HCT116 (cell line): ENCODE measurements at regions not wholly inside any gene's neighbourhood (a gene's known extent, or its start where the extent isn't known, plus 50 kb on each side); places are given as distances from the start of the nearest gene placed in this dataset.

Source experiments
- ATAC-seq: fragments of 200-7000 bp; cut with Tn5 transposase; 2 replicates; pipeline ENCODE4 v1.9.1; 2020; ENCODE audit warnings: mild to moderate bottlenecking, moderate library complexity
- BruUV-seq: library from RNA; stranded (reverse); fragments of 400-500 nt; replicated peaks from 2 replicates; lab custom pipeline; 2021; lab: Mats Ljungman, UMichigan
- CTCF ChIA-PET: fragments of 300-600 bp; sonication (Branson Sonifier 250); formaldehyde crosslinking; loops from one replicate; lab custom pipeline; 2021; ENCODE audit warnings: antibody characterized with exemption; lab: Charles Lee
- POLR2A ChIA-PET: fragments of 300-600, 350-600 bp; sonication (Branson Sonifier 250); formaldehyde crosslinking; loops from one replicate; lab custom pipeline; 2021; ENCODE audit warnings: antibody characterized with exemption; lab: Charles Lee
- RAD21 ChIA-PET, 2 experiments: fragments of 300-600 bp; sonication (Branson Sonifier 250); formaldehyde crosslinking; loops; one replicate each; lab custom pipeline; 2023; ENCODE audit warnings: low total read pairs in 2 of 2; ENCODE audit not compliant: uncharacterized antibody in 2 of 2, unreplicated experiment in 2 of 2, low non-redundant PET in 1 of 2; lab: Charles Lee
- DNase-seq: peaks from one replicate; pipeline ENCODE4 v3.0.0-alpha.2; 2010; ENCODE audit warnings: low read depth, low spot score
- H2AFZ ChIP-seq: fragments of 200-600 bp; shearing (Covaris generic), sonication (generic); 2 replicates; pipeline ENCODE4 v1.6.1; 2017; ENCODE audit warnings: low read depth, mixed run types, mixed read lengths, antibody characterized with exemption, low read length; ENCODE audit not compliant: poor library complexity, severe bottlenecking
- H3K27ac ChIP-seq: 2 replicates; pipeline ENCODE4 v1.5.1; 2012; ENCODE audit warnings: low read depth, low read length
- H3K27me3 ChIP-seq: fragments of 200-600 bp; sonication (generic); 2 replicates; pipeline ENCODE4 v1.6.1; 2016; ENCODE audit warnings: mixed run types, low read length, mixed read lengths; ENCODE audit not compliant: insufficient read depth
- H3K36me3 ChIP-seq, 2 experiments: fragments of 200-500 bp in 1 of 2; fragments of 200-600 bp in 1 of 2; sonication (Bioruptor generic) in 1 of 2; sonication (generic) in 1 of 2; 2 replicates each; pipeline versions ENCODE4 v1.5.1 to v1.6.1; 2014 to 2016; ENCODE audit warnings: low read length in 2 of 2, inconsistent platforms in 1 of 2, mixed read lengths in 1 of 2, mixed run types in 1 of 2; ENCODE audit not compliant: insufficient read depth in 2 of 2, control insufficient read depth in 1 of 2
- H3K4me1 ChIP-seq, 2 experiments: fragments of 200-600 bp in 1 of 2; sonication (generic) in 1 of 2; 2 replicates each; pipeline versions ENCODE4 v1.5.1 to v1.6.1; 2012 to 2017; ENCODE audit warnings: low read length in 2 of 2, inconsistent platforms in 1 of 2, mild to moderate bottlenecking in 1 of 2, mixed read lengths in 1 of 2, mixed run types in 1 of 2, moderate library complexity in 1 of 2; ENCODE audit not compliant: insufficient read depth in 2 of 2, control insufficient read depth in 1 of 2
- H3K4me2 ChIP-seq: fragments of 200-600 bp; sonication (generic); 2 replicates; pipeline ENCODE4 v1.6.1; 2017; ENCODE audit warnings: mixed run types, low read length, mixed read lengths
- H3K4me3 ChIP-seq, 2 experiments: fragments of 200-600 bp in 1 of 2; sonication (generic) in 1 of 2; replicated peaks in 1 of 2; 2 replicates each; pipeline ENCODE4 v1.5.1; 2011 to 2016; ENCODE audit warnings: low read length in 2 of 2, control low read depth in 1 of 2, low read depth in 1 of 2, mild to moderate bottlenecking in 1 of 2, mixed read lengths in 1 of 2, mixed run types in 1 of 2
- H3K79me2 ChIP-seq: fragments of 200-600 bp; sonication (generic); 2 replicates; pipeline ENCODE4 v1.6.1; 2017; ENCODE audit warnings: mild to moderate bottlenecking, mixed run types, low read length, moderate library complexity, mixed read lengths; ENCODE audit not compliant: insufficient read depth
- H3K9ac ChIP-seq: fragments of 200-600 bp; sonication (generic); 2 replicates; pipeline ENCODE4 v1.6.1; 2016; ENCODE audit warnings: low read length, mixed read lengths
- H3K9me2 ChIP-seq: fragments of 200-600 bp; sonication (generic), shearing (Covaris generic); 2 replicates; pipeline ENCODE4 v1.6.1; 2017; ENCODE audit warnings: mixed run types, mild to moderate bottlenecking, moderate library complexity; ENCODE audit not compliant: insufficient read depth
- H3K9me3 ChIP-seq, 2 experiments: fragments of 200-500 bp in 1 of 2; fragments of 200-600 bp in 1 of 2; sonication (Bioruptor generic) in 1 of 2; sonication (generic) in 1 of 2; 2 replicates each; pipeline ENCODE4 v1.6.1; 2014 to 2017; ENCODE audit warnings: low read length in 2 of 2, mixed read lengths in 2 of 2, inconsistent platforms in 1 of 2, low read depth in 1 of 2, mild to moderate bottlenecking in 1 of 2, mixed run types in 1 of 2, moderate library complexity in 1 of 2; ENCODE audit not compliant: control insufficient read depth in 1 of 2, insufficient read depth in 1 of 2
- H4K20me1 ChIP-seq: fragments of 200-600 bp; sonication (generic), shearing (Covaris generic); 2 replicates; pipeline ENCODE4 v1.6.1; 2017; ENCODE audit warnings: mixed run types, mild to moderate bottlenecking, moderate library complexity; ENCODE audit not compliant: insufficient read depth
- ATF3 ChIP-seq: IDR thresholded peaks from 2 replicates; pipeline ENCODE4 v1.6.1; 2012
- CBX3 ChIP-seq: IDR thresholded peaks from 2 replicates; pipeline ENCODE4 v1.6.1; 2012; ENCODE audit warnings: low read depth
- CEBPB ChIP-seq: IDR thresholded peaks from 2 replicates; pipeline ENCODE4 v1.6.1; 2012; ENCODE audit warnings: low read depth
- EGR1 ChIP-seq: IDR thresholded peaks from 2 replicates; pipeline ENCODE4 v1.6.1; 2012; ENCODE audit warnings: low read depth
- ELF1 ChIP-seq: IDR thresholded peaks from 2 replicates; pipeline ENCODE4 v1.6.1; 2012; ENCODE audit warnings: low read depth, borderline replicate concordance
- EZH2 ChIP-seq: fragments of 200-600 bp; sonication (generic); IDR thresholded peaks from 2 replicates; pipeline ENCODE4 v1.6.1; 2017; ENCODE audit warnings: antibody characterized with exemption, mixed run types
- EZH2phosphoT487 ChIP-seq: fragments of 200-600 bp; IDR thresholded peaks from 2 replicates; pipeline ENCODE4 v1.6.1; 2018; ENCODE audit warnings: antibody characterized with exemption, borderline replicate concordance
- FOSL1 ChIP-seq: IDR thresholded peaks from 2 replicates; pipeline ENCODE4 v1.6.1; 2012; ENCODE audit warnings: low read depth
- POLR2AphosphoS5 ChIP-seq: IDR thresholded peaks from 2 replicates; pipeline ENCODE4 v1.6.1; 2011; ENCODE audit warnings: mild to moderate bottlenecking, low read depth, low read length, moderate library complexity
- RAD21 ChIP-seq: IDR thresholded peaks from 2 replicates; pipeline ENCODE4 v1.6.1; 2012; ENCODE audit warnings: low read depth, mild to moderate bottlenecking
- REST ChIP-seq: IDR thresholded peaks from 2 replicates; pipeline ENCODE4 v1.6.1; 2012; ENCODE audit warnings: low read depth
- SP1 ChIP-seq: IDR thresholded peaks from 2 replicates; pipeline ENCODE4 v1.6.1; 2012; ENCODE audit warnings: low read depth
- SRF ChIP-seq: IDR thresholded peaks from 2 replicates; pipeline ENCODE4 v1.6.1; 2012; ENCODE audit warnings: low read depth
- YY1 ChIP-seq: IDR thresholded peaks from 2 replicates; pipeline ENCODE4 v1.6.1; 2011; ENCODE audit warnings: low read length, low read depth, moderate library complexity, mild to moderate bottlenecking; ENCODE audit not compliant: insufficient replicate concordance; ENCODE audit errors: extremely low read depth
- intact Hi-C: fragments of 100-400 bp; cut with micrococcal nuclease; formaldehyde crosslinking; loops from 2 replicates; pipeline ENCODE4 v1.10.0; 2022

GRCh38 chr2:240208096-240208495, 67.6 kb upstream of the OTOS start:
- ChIA-PET CTCF (no interaction called here), POLR2A (no interaction called here), RAD21 (no interaction called here)
- ATAC-seq (no peak), DNase-seq (no peak)
- H3K9me2 ChIP-seq, result no peaks in the 10 kb centered on the region
- no peak overlapping the region for H3K4me3 ChIP-seq
- no peaks in the 10 kb centered on the region for H4K20me1 ChIP-seq
- H3K36me3 ChIP-seq, result no peaks in the 10 kb centered on the region
- H3K27ac ChIP-seq, result no peak overlapping the region
- no peak overlapping the region for H3K9ac ChIP-seq
- no peaks in the 10 kb centered on the region; a peak in 1 of 4 replicates for H3K9me3 ChIP-seq
- H3K4me2 ChIP-seq, result no peak overlapping the region
- H2AFZ ChIP-seq, result no peak overlapping the region
- TF ChIP-seq POLR2AphosphoS5, result no peak
- no peak for TF ChIP-seq SRF
- no peak for TF ChIP-seq CBX3
- TF ChIP-seq FOSL1, result no peak
- TF ChIP-seq ELF1, result no peak
- TF ChIP-seq ATF3, result no peak
- TF ChIP-seq EZH2, result no peak
- no peak for TF ChIP-seq EGR1
- no peak for TF ChIP-seq CEBPB
- TF ChIP-seq YY1, result no peak
- TF ChIP-seq EZH2phosphoT487, result no peak
- TF ChIP-seq RAD21, result no peak
- no peak for TF ChIP-seq REST
- no peak for TF ChIP-seq SP1
- H3K27me3 ChIP-seq, result no peaks in the 10 kb centered on the region; the same call in 1 of the 2 replicates
- H3K4me1 ChIP-seq, result peaks cover 0 to 9% of the 10 kb centered on the region in 2 experiments; a peak in 1 of 4 replicates
- intact Hi-C loops, result no loop called here
- no peaks in the 10 kb centered on the region for H3K79me2 ChIP-seq
- no TSS peak for BruUV-seq
